IMR-90 (cell line): ENCODE measurements at regions not wholly inside any gene's neighbourhood (a gene's known extent, or its start where the extent isn't known, plus 50 kb on each side); places are given as distances from the start of the nearest gene placed in this dataset.
"Not testable (repeated sequence)": the region's sequence is repeated elsewhere in the genome, so short reads cannot be mapped to it uniquely, and the experiment has no call there.

ENCODE experiments used
- MAFK ChIP-seq: IDR thresholded peaks from 2 replicates; pipeline ENCODE4 v1.6.1; 2012; ENCODE audit warnings: low read depth, low read length, improper control_type of control experiment
- SMC3 ChIP-seq: fragments of 150-350 bp; IDR thresholded peaks from 2 replicates; pipeline ENCODE4 v1.6.1; 2016; ENCODE audit warnings: low read depth, mild to moderate bottlenecking, antibody characterized with exemption, low read length, moderate library complexity
- TF ChIP-seq, protein P1 (sequence below): fragments of 150-350 bp; IDR thresholded peaks from 2 replicates; pipeline ENCODE4 v1.6.1; 2017; ENCODE audit warnings: mild to moderate bottlenecking, antibody characterized with exemption, low read length, low read depth
- TF ChIP-seq, protein P2 (sequence below): conservative IDR thresholded peaks from 2 replicates; pipeline ENCODE4 v1.5.1; 2012; ENCODE audit warnings: mild to moderate bottlenecking, low read depth, low read length, improper control_type of control experiment

DNA sequence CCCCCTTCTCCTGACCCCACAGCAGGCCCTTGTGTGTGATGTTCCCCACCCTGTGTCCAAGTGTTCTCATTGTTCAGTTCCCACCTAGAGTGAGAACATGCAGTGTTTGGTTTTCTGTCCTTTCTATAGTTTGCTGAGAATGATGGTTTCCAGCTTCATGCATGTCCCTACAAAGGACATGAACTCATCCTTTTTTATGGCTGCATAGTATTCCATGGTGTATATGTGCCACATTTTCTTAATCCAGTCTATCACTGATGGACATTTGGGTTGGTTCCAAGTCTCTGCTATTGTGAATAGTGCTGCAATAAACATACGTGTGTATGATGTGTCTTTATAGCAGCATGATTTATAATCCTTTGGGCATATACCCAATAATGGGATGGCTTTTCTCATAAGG is 234.2 kb downstream of the NR2F1-AS1 start:
- TF ChIP-seq, protein P1, sequence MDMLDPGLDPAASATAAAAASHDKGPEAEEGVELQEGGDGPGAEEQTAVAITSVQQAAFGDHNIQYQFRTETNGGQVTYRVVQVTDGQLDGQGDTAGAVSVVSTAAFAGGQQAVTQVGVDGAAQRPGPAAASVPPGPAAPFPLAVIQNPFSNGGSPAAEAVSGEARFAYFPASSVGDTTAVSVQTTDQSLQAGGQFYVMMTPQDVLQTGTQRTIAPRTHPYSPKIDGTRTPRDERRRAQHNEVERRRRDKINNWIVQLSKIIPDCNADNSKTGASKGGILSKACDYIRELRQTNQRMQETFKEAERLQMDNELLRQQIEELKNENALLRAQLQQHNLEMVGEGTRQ = not testable (repeated sequence)
- TF ChIP-seq, protein P2, sequence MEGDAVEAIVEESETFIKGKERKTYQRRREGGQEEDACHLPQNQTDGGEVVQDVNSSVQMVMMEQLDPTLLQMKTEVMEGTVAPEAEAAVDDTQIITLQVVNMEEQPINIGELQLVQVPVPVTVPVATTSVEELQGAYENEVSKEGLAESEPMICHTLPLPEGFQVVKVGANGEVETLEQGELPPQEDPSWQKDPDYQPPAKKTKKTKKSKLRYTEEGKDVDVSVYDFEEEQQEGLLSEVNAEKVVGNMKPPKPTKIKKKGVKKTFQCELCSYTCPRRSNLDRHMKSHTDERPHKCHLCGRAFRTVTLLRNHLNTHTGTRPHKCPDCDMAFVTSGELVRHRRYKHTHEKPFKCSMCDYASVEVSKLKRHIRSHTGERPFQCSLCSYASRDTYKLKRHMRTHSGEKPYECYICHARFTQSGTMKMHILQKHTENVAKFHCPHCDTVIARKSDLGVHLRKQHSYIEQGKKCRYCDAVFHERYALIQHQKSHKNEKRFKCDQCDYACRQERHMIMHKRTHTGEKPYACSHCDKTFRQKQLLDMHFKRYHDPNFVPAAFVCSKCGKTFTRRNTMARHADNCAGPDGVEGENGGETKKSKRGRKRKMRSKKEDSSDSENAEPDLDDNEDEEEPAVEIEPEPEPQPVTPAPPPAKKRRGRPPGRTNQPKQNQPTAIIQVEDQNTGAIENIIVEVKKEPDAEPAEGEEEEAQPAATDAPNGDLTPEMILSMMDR = not testable (repeated sequence)
- TF ChIP-seq MAFK, SMC3: not testable (repeated sequence)
